ENCODE measurements at regions not wholly inside any gene's neighbourhood (a gene's known extent, or its start where the extent isn't known, plus 50 kb on each side); places are given as distances from the start of the nearest gene placed in this dataset.

GRCh38 chr9:129322022-129322621 is 144.1 kb upstream of the IER5L start:
- in situ Hi-C loops (cut with HindIII; ENCODE audit: low pct_ligation_motif_present, low sequenced_read_pairs): no loop called here
- Histone ChIP-seq H3K4me3 (ENCODE audit: low read depth, low read length) (no peak overlapping the region), H3K36me3 (replicated peaks) (no peaks in the 10 kb centered on the region), H3K27me3 (replicated peaks) (no peaks in the 10 kb centered on the region), H3K27ac (no peak overlapping the region)
- no peak for DNase-seq
- TF ChIP-seq CTCF (IDR thresholded peaks at IDR 0.05; ENCODE audit: low read depth, low read length, missing control alignments): peak; percentile 3

- no peak for TF ChIP-seq CTCF (IDR thresholded peaks at IDR 0.05; ENCODE audit: low read depth, low read length, missing control alignments)
- in situ Hi-C loops (cut with HindIII; ENCODE audit: low pct_ligation_motif_present, low sequenced_read_pairs): no loop called here
- Histone ChIP-seq H3K27ac (no peak overlapping the region), H3K4me3 (ENCODE audit: low read depth, low read length) (peak overlapping the region; percentile 33), H3K36me3 (replicated peaks) (no peaks in the 10 kb centered on the region), H3K27me3 (replicated peaks) (no peaks in the 10 kb centered on the region)
- no peak for DNase-seq
Observed at GRCh38 chr9:129321286-129322021, 143.4 kb upstream of the IER5L start.

GRCh38 chr9:129320575-129321285 is 142.7 kb upstream of the IER5L start:
- TF ChIP-seq CTCF (IDR thresholded peaks at IDR 0.05; ENCODE audit: low read depth, low read length, missing control alignments): no peak
- Histone ChIP-seq H3K36me3 (replicated peaks) (no peaks in the 10 kb centered on the region), H3K27me3 (replicated peaks) (no peaks in the 10 kb centered on the region), H3K4me3 (ENCODE audit: low read depth, low read length) (peak overlapping the region; percentile 33), H3K27ac (no peak overlapping the region)
- peak; percentile 78 for DNase-seq
- in situ Hi-C loops (cut with HindIII; ENCODE audit: low pct_ligation_motif_present, low sequenced_read_pairs): no loop called here

- Histone ChIP-seq H3K36me3 (replicated peaks) (no peaks in the 10 kb centered on the region), H3K4me3 (ENCODE audit: low read depth, low read length) (peak overlapping the region; percentile 33), H3K27me3 (replicated peaks) (no peaks in the 10 kb centered on the region), H3K27ac (no peak overlapping the region)
- in situ Hi-C loops (cut with HindIII; ENCODE audit: low pct_ligation_motif_present, low sequenced_read_pairs): no loop called here
- TF ChIP-seq CTCF (IDR thresholded peaks at IDR 0.05; ENCODE audit: low read depth, low read length, missing control alignments): no peak
- DNase-seq: no peak
Observed at GRCh38 chr9:129319938-129320481, 141.9 kb upstream of the IER5L start.

GRCh38 chr9:129319076-129319937 is 141.2 kb upstream of the IER5L start:
- TF ChIP-seq CTCF (IDR thresholded peaks at IDR 0.05; ENCODE audit: low read depth, low read length, missing control alignments): no peak
- Histone ChIP-seq H3K4me3 (ENCODE audit: low read depth, low read length) (no peak overlapping the region), H3K27ac (no peak overlapping the region), H3K36me3 (replicated peaks) (no peaks in the 10 kb centered on the region), H3K27me3 (replicated peaks) (no peaks in the 10 kb centered on the region)
- in situ Hi-C loops (cut with HindIII; ENCODE audit: low pct_ligation_motif_present, low sequenced_read_pairs): no loop called here
- DNase-seq: no peak

Measured in brain microvascular endothelial cell (primary cell).